SK-N-SH treated with all-trans-retinoic acid at 6 μM for 48 hours (cell line): ENCODE measurements at regions not wholly inside any gene's neighbourhood (a gene's known extent, or its start where the extent isn't known, plus 50 kb on each side); places are given as distances from the start of the nearest gene placed in this dataset.

Source experiments
- CSRNP3 ChIP-seq: fragments of 250-450 bp; sonication (Bioruptor Pico); IDR thresholded peaks from 2 replicates; pipeline ENCODE4 v1.5.1; 2021; ENCODE audit warnings: mild to moderate bottlenecking, moderate library complexity
- GLIS3 ChIP-seq: fragments of 250-450 bp; sonication (Bioruptor Pico); IDR thresholded peaks from 2 replicates; pipeline ENCODE4 v1.5.0; 2020; ENCODE audit warnings: mild to moderate bottlenecking, moderate library complexity
- TOX ChIP-seq: fragments of 250-450 bp; sonication (Bioruptor Pico); IDR thresholded peaks from 2 replicates; pipeline ENCODE4 v1.8.0; 2021; ENCODE audit warnings: mild to moderate bottlenecking, moderate library complexity, borderline replicate concordance
- TSHZ2 ChIP-seq: fragments of 250-450 bp; sonication (Bioruptor Pico); IDR thresholded peaks from 2 replicates; pipeline ENCODE4 v1.5.0; 2020; ENCODE audit warnings: mild to moderate bottlenecking, moderate library complexity
- ZFP30 ChIP-seq: fragments of 450-650 bp; formaldehyde crosslinking; IDR thresholded peaks from 2 replicates; pipeline ENCODE4 v1.5.0; 2022; ENCODE audit warnings: mild to moderate bottlenecking, moderate library complexity
- ZNF8 ChIP-seq: fragments of 450-650 bp; formaldehyde crosslinking; IDR thresholded peaks from 2 replicates; pipeline ENCODE4 v1.5.0; 2020; ENCODE audit warnings: mild to moderate bottlenecking, moderate library complexity

DNA sequence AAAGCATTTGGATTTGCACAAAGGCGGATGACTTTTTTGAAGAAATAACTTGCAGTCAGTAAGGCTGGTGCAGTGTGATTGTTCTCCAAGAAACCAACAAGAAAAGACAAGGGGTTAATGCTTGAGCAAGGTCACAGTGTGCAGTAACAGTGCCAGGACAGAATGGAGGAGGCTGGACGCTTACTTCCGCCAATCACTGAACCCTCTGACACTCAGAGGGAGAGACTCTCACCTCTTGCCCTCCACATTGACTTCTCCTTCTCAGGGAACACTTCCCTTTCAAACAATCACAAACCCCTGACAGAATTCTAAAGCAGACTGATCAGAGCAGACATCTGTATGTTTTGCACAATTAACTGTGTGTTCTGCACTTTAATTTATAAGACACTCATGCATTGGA is 228.4 kb downstream of the BLID start:
- TF ChIP-seq TSHZ2 (no peak), ZNF8 (CRISPR knock-in tag) (no peak), ZFP30 (no peak), TOX (CRISPR knock-in tag) (no peak), GLIS3 (CRISPR knock-in tag) (no peak), CSRNP3 (no peak)
